Ramos (cell line): ENCODE measurements at regions not wholly inside any gene's neighbourhood (a gene's known extent, or its start where the extent isn't known, plus 50 kb on each side); places are given as distances from the start of the nearest gene placed in this dataset.
"Not testable (repeated sequence)": the region's sequence is repeated elsewhere in the genome, so short reads cannot be mapped to it uniquely, and the experiment has no call there.

Source experiments
- in situ Hi-C: fragments of 300-500 bp; cut with MboI; formaldehyde crosslinking; loops from one replicate; pipeline ENCODE4 v1.14.3; 2022; ENCODE audit warnings: low sequenced_read_pairs; ENCODE audit not compliant: unreplicated experiment

GRCh38 chr6:166809721-166810120 is 146.6 kb downstream of the RNASET2 start:
- in situ Hi-C loops: no loop called here

- in situ Hi-C loops: no loop called here
These were observed 149.2 kb downstream of the RNASET2 start for GRCh38 chr6:166806962-166807757.

- in situ Hi-C loops: no loop called here
These were observed 150.0 kb downstream of the RNASET2 start for GRCh38 chr6:166806217-166806838.

GRCh38 chr6:166803471-166803870 is 152.9 kb downstream of the RNASET2 start:
- in situ Hi-C loops: no loop called here

- in situ Hi-C loops: no loop called here
These were observed 153.9 kb downstream of the RNASET2 start for GRCh38 chr6:166802401-166802800.

- in situ Hi-C loops: no loop called here
These were observed 156.2 kb downstream of the RNASET2 start for GRCh38 chr6:166800137-166800536.

- in situ Hi-C loops: no loop called here
These were observed 157.7 kb downstream of the RNASET2 start for GRCh38 chr6:166798652-166799051.

GRCh38 chr6:166796610-166797009 is 159.7 kb downstream of the RNASET2 start:
- in situ Hi-C loops: no loop called here

GRCh38 chr6:166795879-166796278 is 160.5 kb downstream of the RNASET2 start:
- in situ Hi-C loops: no loop called here

GRCh38 chr6:166790808-166791207 is 163.8 kb upstream of the RPS6KA2 start:
- in situ Hi-C loops: not testable (repeated sequence)

GRCh38 chr6:166788846-166789529 is 161.9 kb upstream of the RPS6KA2 start:
- in situ Hi-C loops: loop anchor here (5.0 kb wide), 2 partner anchors 198 to 348 kb away; no protein-coding TSS in a partner anchor

GRCh38 chr6:166786704-166787293 is 159.7 kb upstream of the RPS6KA2 start:
- in situ Hi-C loops: loop anchor here (5.0 kb wide), 2 partner anchors 201 to 351 kb away; no protein-coding TSS in a partner anchor

- in situ Hi-C loops: loop anchor here (5.0 kb wide), 2 partner anchors 202 to 352 kb away; no protein-coding TSS in a partner anchor
These were observed 158.1 kb upstream of the RPS6KA2 start for GRCh38 chr6:166785131-166785530.

GRCh38 chr6:166784691-166785090 is 157.6 kb upstream of the RPS6KA2 start:
- in situ Hi-C loops: loop anchor here (5.0 kb wide), 2 partner anchors 203 to 353 kb away; no protein-coding TSS in a partner anchor

- in situ Hi-C loops: no loop called here
These were observed 155.5 kb upstream of the RPS6KA2 start for GRCh38 chr6:166782520-166782919.

GRCh38 chr6:166781331-166781730 is 154.3 kb upstream of the RPS6KA2 start:
- in situ Hi-C loops: no loop called here

GRCh38 chr6:166779963-166780683 is 153.1 kb upstream of the RPS6KA2 start:
- in situ Hi-C loops: loop anchor here (10.0 kb wide), 1 partner anchor 515 kb away; the partner anchor contains the start of gene UNC93A

GRCh38 chr6:166779381-166779780 is 152.3 kb upstream of the RPS6KA2 start:
- in situ Hi-C loops: loop anchor here (10.0 kb wide), 1 partner anchor 515 kb away; the partner anchor contains the start of gene UNC93A

- in situ Hi-C loops: loop anchor here (10.0 kb wide), 1 partner anchor 516 kb away; the partner anchor contains the start of gene UNC93A
These were observed 151.7 kb upstream of the RPS6KA2 start for GRCh38 chr6:166778776-166779175.
